GM13977 (cell line): ENCODE measurements at regions not wholly inside any gene's neighbourhood (a gene's known extent, or its start where the extent isn't known, plus 50 kb on each side); places are given as distances from the start of the nearest gene placed in this dataset.
A peak's percentile ranks its signal among the peaks of the same experiment; 100 is the strongest.

Experiments used
- DNase-seq: peaks from one replicate; pipeline ENCODE4 v3.0.0; 2012; ENCODE audit warnings: low spot score
- CTCF ChIP-seq: IDR thresholded peaks from 2 replicates; pipeline ENCODE4 v1.5.1; 2012; ENCODE audit warnings: mild to moderate bottlenecking, control low read depth; ENCODE audit not compliant: insufficient read depth; ENCODE audit errors: extremely low read depth, missing control alignments
- in situ Hi-C: fragments of 300-500 bp; cut with MboI; formaldehyde crosslinking; loops from one replicate; pipeline ENCODE4 v1.12.0; 2022; ENCODE audit warnings: low sequenced_read_pairs, low pct_unique_long_range_greater_than_20kb, mixed read lengths, inconsistent platforms; ENCODE audit not compliant: unreplicated experiment

GRCh38 chr2:157178874-157179273 lies 78.6 kb upstream of the GALNT5 start:
- no peak for DNase-seq
- in situ Hi-C loops, result no loop called here
- peak; percentile 24 for TF ChIP-seq CTCF

DNA sequence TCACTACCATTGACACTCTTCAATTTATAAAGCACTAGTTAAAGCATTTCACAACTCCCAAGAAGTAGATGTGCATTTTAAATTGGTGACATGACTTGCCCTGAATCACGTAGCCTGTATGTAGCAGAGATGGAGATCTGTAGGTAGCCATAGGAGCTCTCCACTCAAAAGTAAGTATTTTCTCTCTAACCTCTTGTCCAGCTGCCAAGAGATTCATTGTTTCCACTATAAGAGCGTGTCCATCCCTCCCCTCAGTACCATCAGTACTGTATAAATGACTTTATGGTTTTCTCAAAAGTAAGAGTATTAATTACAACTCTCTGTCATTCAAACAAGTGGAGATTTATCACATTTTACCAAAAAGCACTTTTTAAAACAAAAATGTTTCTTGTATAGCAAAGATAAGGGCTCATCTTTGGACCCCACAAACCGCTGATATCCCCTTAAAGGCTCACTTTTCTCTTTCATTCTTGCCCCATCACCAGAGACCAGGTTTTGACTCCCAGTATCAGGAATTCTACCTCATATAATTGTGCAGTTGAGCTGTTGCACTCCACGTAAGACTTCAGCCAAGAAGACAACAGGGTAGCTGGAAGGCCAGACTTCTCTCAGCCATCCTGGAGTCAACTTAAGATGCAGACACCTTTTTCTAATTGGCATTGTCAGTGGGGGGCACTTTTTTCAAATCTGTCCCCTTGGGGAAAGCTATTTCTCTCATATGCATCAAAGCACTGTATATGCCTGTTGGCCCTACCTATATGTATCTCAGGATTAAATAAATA lies 78.0 kb upstream of the GALNT5 start:
- no peak for DNase-seq
- in situ Hi-C loops, result no loop called here
- no peak for TF ChIP-seq CTCF

- in situ Hi-C loops, result no loop called here
- no peak for TF ChIP-seq CTCF
- DNase-seq, result no peak
Measured at GRCh38 chr2:157180359-157180758, 77.1 kb upstream of the GALNT5 start.

DNA sequence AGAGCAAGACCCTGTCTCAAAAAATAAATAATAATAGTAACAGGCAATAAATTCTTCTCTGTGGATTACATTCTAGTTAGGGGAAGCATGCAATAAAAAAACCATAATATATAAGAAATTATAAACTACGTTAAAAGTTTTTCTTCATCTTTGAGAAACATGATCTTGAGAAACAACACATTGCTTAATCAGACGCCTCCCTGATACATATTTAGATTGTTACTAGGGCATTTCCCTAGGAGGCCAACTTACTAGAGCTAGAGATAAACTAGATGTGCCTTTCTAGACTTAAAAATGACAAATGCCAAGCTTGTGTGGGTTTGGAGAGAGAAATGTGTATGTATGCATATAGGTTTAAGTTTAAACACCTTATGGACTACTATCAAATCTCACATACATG lies 76.3 kb upstream of the GALNT5 start:
- no peak for TF ChIP-seq CTCF
- in situ Hi-C loops, result no loop called here
- no peak for DNase-seq

GRCh38 chr2:157182204-157182709 lies 75.2 kb upstream of the GALNT5 start:
- no peak for TF ChIP-seq CTCF
- DNase-seq, result no peak
- in situ Hi-C loops, result no loop called here

- no peak for TF ChIP-seq CTCF
- no peak for DNase-seq
- in situ Hi-C loops, result no loop called here
Measured at GRCh38 chr2:157182834-157183396, 74.6 kb upstream of the GALNT5 start.
